WTC11 (cell line): ENCODE measurements at regions not wholly inside any gene's neighbourhood (a gene's known extent, or its start where the extent isn't known, plus 50 kb on each side); places are given as distances from the start of the nearest gene placed in this dataset.

Experiments used
- ATAC-seq: fragments of 200-7000 bp; cut with Tn5 transposase; 2 replicates; pipeline ENCODE4 v1.10.0; 2021; ENCODE audit warnings: mild to moderate bottlenecking, moderate library complexity
- CTCF ChIA-PET: fragments of 300-600 bp; sonication (Branson Sonifier 250); formaldehyde crosslinking; loops from one replicate; lab custom pipeline; 2021; ENCODE audit warnings: antibody characterized with exemption; lab: Charles Lee
- POLR2A ChIA-PET: fragments of 350-600 bp; sonication (Branson Sonifier 250); formaldehyde crosslinking; loops from one replicate; lab custom pipeline; 2021; ENCODE audit warnings: antibody characterized with exemption; lab: Charles Lee
- DNase-seq: peaks from one replicate; pipeline ENCODE4 v3.0.0; 2021; ENCODE audit warnings: low spot score
- H3K27ac Mint-ChIP-seq: 2 replicates; pipeline ENCODE4 v1.8.0; 2021; ENCODE audit warnings: mixed read lengths
- H3K27me3 Mint-ChIP-seq: 2 replicates; pipeline ENCODE4 v1.8.0; 2021; ENCODE audit warnings: low read depth, mild to moderate bottlenecking, moderate library complexity, mixed read lengths
- H3K36me3 Mint-ChIP-seq: 2 replicates; pipeline ENCODE4 v1.8.0; 2021; ENCODE audit warnings: mixed read lengths
- H3K4me1 Mint-ChIP-seq: 2 replicates; pipeline ENCODE4 v1.8.0; 2022; ENCODE audit warnings: mixed read lengths
- H3K4me3 Mint-ChIP-seq: 2 replicates; pipeline ENCODE4 v1.8.0; 2021; ENCODE audit warnings: mild to moderate bottlenecking, moderate library complexity, mixed read lengths
- H3K9me3 Mint-ChIP-seq: 2 replicates; pipeline ENCODE4 v1.8.0; 2021; ENCODE audit warnings: mixed read lengths
- ELF4 ChIP-seq: sonication (generic); formaldehyde crosslinking; IDR thresholded peaks from 2 replicates; pipeline ENCODE4 v1.8.1; 2022; ENCODE audit warnings: low read depth, mild to moderate bottlenecking, moderate library complexity, missing genetic modification reagents
- FOXK1 ChIP-seq: sonication (generic); formaldehyde crosslinking; IDR thresholded peaks from 2 replicates; pipeline ENCODE4 v1.8.0; 2022; ENCODE audit warnings: mild to moderate bottlenecking, moderate library complexity, missing genetic modification reagents
- JUN ChIP-seq: sonication (generic); formaldehyde crosslinking; IDR thresholded peaks from 2 replicates; pipeline ENCODE4 v1.8.0; 2023; ENCODE audit warnings: mild to moderate bottlenecking, missing genetic modification reagents
- MXD4 ChIP-seq: fragments of 250-450 bp; sonication (Bioruptor Pico); IDR thresholded peaks from 2 replicates; pipeline ENCODE4 v1.8.0; 2021; ENCODE audit warnings: mild to moderate bottlenecking, moderate library complexity, borderline replicate concordance
- MYBL2 ChIP-seq: sonication (generic); formaldehyde crosslinking; IDR thresholded peaks from 2 replicates; pipeline ENCODE4 v1.8.1; 2023; ENCODE audit warnings: mild to moderate bottlenecking, moderate library complexity, missing genetic modification reagents
- RELA ChIP-seq: sonication (generic); formaldehyde crosslinking; IDR thresholded peaks from 2 replicates; pipeline ENCODE4 v1.8.1; 2022; ENCODE audit warnings: missing genetic modification reagents, mild to moderate bottlenecking, borderline replicate concordance
- TEAD4 ChIP-seq: sonication (generic); formaldehyde crosslinking; IDR thresholded peaks from 2 replicates; pipeline ENCODE4 v1.8.0; 2022; ENCODE audit warnings: mild to moderate bottlenecking, missing genetic modification reagents
- ZNF263 ChIP-seq: sonication (generic); formaldehyde crosslinking; IDR thresholded peaks from 2 replicates; pipeline ENCODE4 v1.8.1; 2022; ENCODE audit warnings: low read depth, mild to moderate bottlenecking, moderate library complexity, missing genetic modification reagents
- ZNF416 ChIP-seq: fragments of 250-450 bp; sonication (Bioruptor Pico); IDR thresholded peaks from 2 replicates; pipeline ENCODE4 v1.9.0; 2021; ENCODE audit warnings: mild to moderate bottlenecking, inconsistent platforms
- ZNF423 ChIP-seq: fragments of 250-450 bp; sonication (Bioruptor Pico); IDR thresholded peaks from 2 replicates; pipeline ENCODE4 v2.1.2; 2022; ENCODE audit warnings: mild to moderate bottlenecking, moderate library complexity
- ZSCAN18 ChIP-seq: fragments of 250-450 bp; sonication (Bioruptor Pico); IDR thresholded peaks from 2 replicates; pipeline ENCODE4 v2.1.2; 2022; ENCODE audit warnings: mild to moderate bottlenecking, moderate library complexity
- TF ChIP-seq, protein P1 (sequence below): sonication (generic); formaldehyde crosslinking; IDR thresholded peaks from 2 replicates; pipeline ENCODE4 v1.8.1; 2022; ENCODE audit warnings: mild to moderate bottlenecking, missing genetic modification reagents, moderate library complexity, borderline replicate concordance
- TF ChIP-seq, protein P2 (sequence below): sonication (generic); formaldehyde crosslinking; IDR thresholded peaks from 2 replicates; pipeline ENCODE4 v1.8.1; 2022; ENCODE audit warnings: mild to moderate bottlenecking, moderate library complexity, missing genetic modification reagents
- TF ChIP-seq, protein P3 (sequence below): sonication (generic); formaldehyde crosslinking; IDR thresholded peaks from 2 replicates; pipeline ENCODE4 v1.8.0; 2023; ENCODE audit warnings: missing genetic modification reagents, mild to moderate bottlenecking, borderline replicate concordance
- TF ChIP-seq, protein P4 (sequence below): sonication (generic); formaldehyde crosslinking; IDR thresholded peaks from 2 replicates; pipeline ENCODE4 v1.8.0; 2023; ENCODE audit warnings: missing genetic modification reagents

- no peak for TF ChIP-seq JUN (CRISPR knock-in tag)
- TF ChIP-seq, protein P1, sequence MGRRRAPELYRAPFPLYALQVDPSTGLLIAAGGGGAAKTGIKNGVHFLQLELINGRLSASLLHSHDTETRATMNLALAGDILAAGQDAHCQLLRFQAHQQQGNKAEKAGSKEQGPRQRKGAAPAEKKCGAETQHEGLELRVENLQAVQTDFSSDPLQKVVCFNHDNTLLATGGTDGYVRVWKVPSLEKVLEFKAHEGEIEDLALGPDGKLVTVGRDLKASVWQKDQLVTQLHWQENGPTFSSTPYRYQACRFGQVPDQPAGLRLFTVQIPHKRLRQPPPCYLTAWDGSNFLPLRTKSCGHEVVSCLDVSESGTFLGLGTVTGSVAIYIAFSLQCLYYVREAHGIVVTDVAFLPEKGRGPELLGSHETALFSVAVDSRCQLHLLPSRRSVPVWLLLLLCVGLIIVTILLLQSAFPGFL (CRISPR knock-in tag), result no peak
- TF ChIP-seq, protein P2, sequence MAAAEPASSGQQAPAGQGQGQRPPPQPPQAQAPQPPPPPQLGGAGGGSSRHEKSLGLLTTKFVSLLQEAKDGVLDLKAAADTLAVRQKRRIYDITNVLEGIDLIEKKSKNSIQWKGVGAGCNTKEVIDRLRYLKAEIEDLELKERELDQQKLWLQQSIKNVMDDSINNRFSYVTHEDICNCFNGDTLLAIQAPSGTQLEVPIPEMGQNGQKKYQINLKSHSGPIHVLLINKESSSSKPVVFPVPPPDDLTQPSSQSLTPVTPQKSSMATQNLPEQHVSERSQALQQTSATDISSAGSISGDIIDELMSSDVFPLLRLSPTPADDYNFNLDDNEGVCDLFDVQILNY (CRISPR knock-in tag), result no peak
- no peak for TF ChIP-seq ZNF263 (CRISPR knock-in tag)
- TF ChIP-seq ZNF416, result no peak
- TF ChIP-seq TEAD4 (CRISPR knock-in tag), result no peak
- no peak for TF ChIP-seq ELF4 (CRISPR knock-in tag)
- no peak for TF ChIP-seq RELA (CRISPR knock-in tag)
- no peak for TF ChIP-seq MXD4
- no peak for TF ChIP-seq MYBL2 (CRISPR knock-in tag)
- no peak for TF ChIP-seq ZSCAN18 (CRISPR knock-in tag)
- TF ChIP-seq ZNF423 (CRISPR knock-in tag), result no peak
Measured at GRCh38 chr14:76580399-76580798, 180.9 kb upstream of the VASH1 start (continued).

DNA sequence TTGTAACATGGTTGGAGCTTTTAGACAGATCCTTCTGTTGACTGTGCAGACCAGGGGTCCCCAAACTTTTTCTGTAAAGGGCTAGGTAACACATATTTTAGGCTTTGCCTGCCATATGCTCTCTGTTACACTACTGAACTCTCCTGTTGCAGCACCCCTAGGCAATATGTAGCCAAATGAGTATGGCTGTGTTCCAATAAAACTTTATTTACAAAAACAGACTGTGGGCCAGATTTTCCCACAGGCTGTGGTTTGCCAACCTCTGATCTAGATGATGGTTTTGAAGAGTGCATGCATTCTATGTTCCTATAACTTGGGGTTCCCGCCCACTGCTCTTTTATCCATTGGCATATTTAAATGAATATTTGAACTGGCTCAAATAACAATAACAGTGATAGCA, 180.3 kb upstream of the VASH1 start:
- Mint-ChIP-seq H3K36me3 (no peaks in the 10 kb centered on the region), H3K4me3 (no peak overlapping the region), H3K27ac (no peak overlapping the region), H3K4me1 (no peaks in the 10 kb centered on the region)
- no peak for DNase-seq
- CTCF ChIA-PET, result interaction anchor here (0.6 kb wide), 1 partner anchor 17 kb away, joined by 3 read pairs; no protein-coding TSS in a partner anchor
- TF ChIP-seq JUN (CRISPR knock-in tag) (no peak), FOXK1 (CRISPR knock-in tag) (no peak)
- TF ChIP-seq, protein P3, sequence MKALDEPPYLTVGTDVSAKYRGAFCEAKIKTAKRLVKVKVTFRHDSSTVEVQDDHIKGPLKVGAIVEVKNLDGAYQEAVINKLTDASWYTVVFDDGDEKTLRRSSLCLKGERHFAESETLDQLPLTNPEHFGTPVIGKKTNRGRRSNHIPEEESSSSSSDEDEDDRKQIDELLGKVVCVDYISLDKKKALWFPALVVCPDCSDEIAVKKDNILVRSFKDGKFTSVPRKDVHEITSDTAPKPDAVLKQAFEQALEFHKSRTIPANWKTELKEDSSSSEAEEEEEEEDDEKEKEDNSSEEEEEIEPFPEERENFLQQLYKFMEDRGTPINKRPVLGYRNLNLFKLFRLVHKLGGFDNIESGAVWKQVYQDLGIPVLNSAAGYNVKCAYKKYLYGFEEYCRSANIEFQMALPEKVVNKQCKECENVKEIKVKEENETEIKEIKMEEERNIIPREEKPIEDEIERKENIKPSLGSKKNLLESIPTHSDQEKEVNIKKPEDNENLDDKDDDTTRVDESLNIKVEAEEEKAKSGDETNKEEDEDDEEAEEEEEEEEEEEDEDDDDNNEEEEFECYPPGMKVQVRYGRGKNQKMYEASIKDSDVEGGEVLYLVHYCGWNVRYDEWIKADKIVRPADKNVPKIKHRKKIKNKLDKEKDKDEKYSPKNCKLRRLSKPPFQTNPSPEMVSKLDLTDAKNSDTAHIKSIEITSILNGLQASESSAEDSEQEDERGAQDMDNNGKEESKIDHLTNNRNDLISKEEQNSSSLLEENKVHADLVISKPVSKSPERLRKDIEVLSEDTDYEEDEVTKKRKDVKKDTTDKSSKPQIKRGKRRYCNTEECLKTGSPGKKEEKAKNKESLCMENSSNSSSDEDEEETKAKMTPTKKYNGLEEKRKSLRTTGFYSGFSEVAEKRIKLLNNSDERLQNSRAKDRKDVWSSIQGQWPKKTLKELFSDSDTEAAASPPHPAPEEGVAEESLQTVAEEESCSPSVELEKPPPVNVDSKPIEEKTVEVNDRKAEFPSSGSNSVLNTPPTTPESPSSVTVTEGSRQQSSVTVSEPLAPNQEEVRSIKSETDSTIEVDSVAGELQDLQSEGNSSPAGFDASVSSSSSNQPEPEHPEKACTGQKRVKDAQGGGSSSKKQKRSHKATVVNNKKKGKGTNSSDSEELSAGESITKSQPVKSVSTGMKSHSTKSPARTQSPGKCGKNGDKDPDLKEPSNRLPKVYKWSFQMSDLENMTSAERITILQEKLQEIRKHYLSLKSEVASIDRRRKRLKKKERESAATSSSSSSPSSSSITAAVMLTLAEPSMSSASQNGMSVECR (CRISPR knock-in tag), result no peak
- TF ChIP-seq, all 79 proteins: peak for 0
- POLR2A ChIA-PET, result no interaction called here
- ATAC-seq, result no peak
- H3K27me3 Mint-ChIP-seq, result no peaks in the 10 kb centered on the region
- H3K9me3 Mint-ChIP-seq, result peaks cover 7% of the 10 kb centered on the region

GRCh38 chr14:76581592-76581991, 179.7 kb upstream of the VASH1 start:
- peaks cover 7% of the 10 kb centered on the region for H3K9me3 Mint-ChIP-seq
- H3K4me3 Mint-ChIP-seq, result no peak overlapping the region
- DNase-seq (no peak), ATAC-seq (no peak)
- CTCF ChIA-PET, result interaction anchor here (0.9 kb wide), 1 partner anchor 195 kb away, joined by 3 read pairs; no protein-coding TSS in a partner anchor
- no peak overlapping the region for H3K27ac Mint-ChIP-seq
- H3K36me3 Mint-ChIP-seq, result no peaks in the 10 kb centered on the region
- TF ChIP-seq, protein P4, sequence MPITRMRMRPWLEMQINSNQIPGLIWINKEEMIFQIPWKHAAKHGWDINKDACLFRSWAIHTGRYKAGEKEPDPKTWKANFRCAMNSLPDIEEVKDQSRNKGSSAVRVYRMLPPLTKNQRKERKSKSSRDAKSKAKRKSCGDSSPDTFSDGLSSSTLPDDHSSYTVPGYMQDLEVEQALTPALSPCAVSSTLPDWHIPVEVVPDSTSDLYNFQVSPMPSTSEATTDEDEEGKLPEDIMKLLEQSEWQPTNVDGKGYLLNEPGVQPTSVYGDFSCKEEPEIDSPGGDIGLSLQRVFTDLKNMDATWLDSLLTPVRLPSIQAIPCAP (CRISPR knock-in tag), result no peak
- no peaks in the 10 kb centered on the region for H3K27me3 Mint-ChIP-seq
- POLR2A ChIA-PET, result no interaction called here
- H3K4me1 Mint-ChIP-seq, result no peaks in the 10 kb centered on the region
